ENCODE measurements at regions not wholly inside any gene's neighbourhood (a gene's known extent, or its start where the extent isn't known, plus 50 kb on each side); places are given as distances from the start of the nearest gene placed in this dataset.

DNA sequence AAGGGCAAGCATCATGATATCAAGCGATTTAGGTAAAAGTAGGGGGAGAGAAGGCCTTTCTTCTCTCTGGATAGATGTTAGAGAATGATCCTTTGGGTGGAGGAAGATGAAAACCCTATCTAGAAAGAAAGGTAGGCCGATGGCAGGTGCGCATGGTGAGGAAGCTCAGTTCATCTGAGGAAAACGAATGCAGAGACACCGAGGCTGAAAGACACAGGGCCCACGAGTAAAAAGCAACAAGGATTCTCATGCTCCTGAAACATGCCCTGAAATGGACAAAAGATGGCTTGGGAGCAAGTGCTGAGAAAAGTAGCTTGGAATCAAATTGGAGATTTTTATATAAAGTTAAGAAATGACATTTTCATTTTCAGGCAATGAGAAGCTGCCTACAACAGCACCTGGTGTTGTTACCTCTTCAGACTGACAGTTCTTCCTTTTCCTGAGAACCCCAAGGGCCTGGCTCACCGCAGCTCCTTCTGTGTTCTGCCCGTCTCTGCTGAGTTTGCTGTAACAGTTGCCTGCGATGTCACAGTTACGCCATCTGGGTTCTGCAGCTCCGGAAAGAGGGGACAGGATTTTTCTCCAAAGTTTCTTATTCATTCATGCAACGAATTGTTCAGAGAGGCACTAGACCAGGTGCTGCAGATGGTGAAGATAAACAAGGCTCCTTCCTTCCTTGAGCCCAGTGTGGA is 402.0 kb upstream of the KLF6 start:
- no peaks in the 10 kb centered on the region for H4K20me1 ChIP-seq (ENCODE audit: control insufficient read depth, insufficient read depth, low read depth, low read length)
- no peaks in the 10 kb centered on the region for H3K36me3 ChIP-seq (ENCODE audit: control insufficient read depth, low read length)
- H3K27me3 ChIP-seq (ENCODE audit: control insufficient read depth, low read length): no peaks in the 10 kb centered on the region
- H3K9me3 ChIP-seq (ENCODE audit: control insufficient read depth, insufficient read depth, low read length): no peaks in the 10 kb centered on the region
- no peak overlapping the region for H3K4me2 ChIP-seq (ENCODE audit: low read length)
- H3K79me2 ChIP-seq (ENCODE audit: control insufficient read depth, low read length): no peaks in the 10 kb centered on the region
- H3K27ac ChIP-seq (ENCODE audit: low read depth, low read length): no peak overlapping the region
- no peaks in the 10 kb centered on the region for H3K4me1 ChIP-seq (ENCODE audit: control insufficient read depth, low read length)
- no peaks in the 10 kb centered on the region for H3K9me2 ChIP-seq (replicated peaks; ENCODE audit: control insufficient read depth, low read length)
- TF ChIP-seq CTCF (IDR thresholded peaks at IDR 0.05; ENCODE audit: low read depth, low read length, poor library complexity, severe bottlenecking): no peak
- TF ChIP-seq EZH2phosphoT487 (IDR thresholded peaks at IDR 0.05; ENCODE audit: borderline replicate concordance, low read length): no peak
- H3K4me3 ChIP-seq (ENCODE audit: low read length): no peak overlapping the region
- H3F3A ChIP-seq (ENCODE audit: control insufficient read depth, insufficient read depth): no peaks in the 10 kb centered on the region

GRCh38 chr10:4183761-4184261 is 398.8 kb upstream of the KLF6 start:
- TF ChIP-seq EZH2phosphoT487 (IDR thresholded peaks at IDR 0.05; ENCODE audit: borderline replicate concordance, low read length): no peak
- no peak for TF ChIP-seq CTCF (IDR thresholded peaks at IDR 0.05; ENCODE audit: low read depth, low read length, poor library complexity, severe bottlenecking)
- Histone ChIP-seq H3K4me2 (ENCODE audit: low read length) (no peak overlapping the region), H3K36me3 (ENCODE audit: control insufficient read depth, low read length) (no peaks in the 10 kb centered on the region), H3K27ac (ENCODE audit: low read depth, low read length) (no peak overlapping the region), H3F3A (ENCODE audit: control insufficient read depth, insufficient read depth) (no peaks in the 10 kb centered on the region), H3K4me1 (ENCODE audit: control insufficient read depth, low read length) (no peaks in the 10 kb centered on the region), H3K79me2 (ENCODE audit: control insufficient read depth, low read length) (no peaks in the 10 kb centered on the region), H3K9me3 (ENCODE audit: control insufficient read depth, insufficient read depth, low read length) (no peaks in the 10 kb centered on the region), H3K4me3 (ENCODE audit: low read length) (no peak overlapping the region), H4K20me1 (ENCODE audit: control insufficient read depth, insufficient read depth, low read depth, low read length) (no peaks in the 10 kb centered on the region), H3K9me2 (replicated peaks; ENCODE audit: control insufficient read depth, low read length) (no peaks in the 10 kb centered on the region), H3K27me3 (ENCODE audit: control insufficient read depth, low read length) (no peaks in the 10 kb centered on the region)

- Histone ChIP-seq H3F3A (ENCODE audit: control insufficient read depth, insufficient read depth) (no peaks in the 10 kb centered on the region), H3K4me1 (ENCODE audit: control insufficient read depth, low read length) (no peaks in the 10 kb centered on the region), H4K20me1 (ENCODE audit: control insufficient read depth, insufficient read depth, low read depth, low read length) (no peaks in the 10 kb centered on the region), H3K27me3 (ENCODE audit: control insufficient read depth, low read length) (no peaks in the 10 kb centered on the region), H3K9me3 (ENCODE audit: control insufficient read depth, insufficient read depth, low read length) (no peaks in the 10 kb centered on the region), H3K36me3 (ENCODE audit: control insufficient read depth, low read length) (no peaks in the 10 kb centered on the region), H3K4me3 (ENCODE audit: low read length) (no peak overlapping the region), H3K9me2 (replicated peaks; ENCODE audit: control insufficient read depth, low read length) (no peaks in the 10 kb centered on the region), H3K4me2 (ENCODE audit: low read length) (no peak overlapping the region), H3K27ac (ENCODE audit: low read depth, low read length) (no peak overlapping the region), H3K79me2 (ENCODE audit: control insufficient read depth, low read length) (no peaks in the 10 kb centered on the region)
- TF ChIP-seq CTCF (IDR thresholded peaks at IDR 0.05; ENCODE audit: low read depth, low read length, poor library complexity, severe bottlenecking) (no peak), EZH2phosphoT487 (IDR thresholded peaks at IDR 0.05; ENCODE audit: borderline replicate concordance, low read length) (no peak)
Measured at GRCh38 chr10:4181621-4182049, 396.6 kb upstream of the KLF6 start.
